ENCODE measurements at regions not wholly inside any gene's neighbourhood (a gene's known extent, or its start where the extent isn't known, plus 50 kb on each side); places are given as distances from the start of the nearest gene placed in this dataset.

GRCh38 chr6:147117580-147117979 is 86.6 kb upstream of the STXBP5 start:
- no peak overlapping the region for H3K4me3 ChIP-seq (ENCODE audit: low read length)
- H3K4me1 ChIP-seq (ENCODE audit: low read length): no peaks in the 10 kb centered on the region
- H3K4me2 ChIP-seq (ENCODE audit: low read depth, low read length): no peak overlapping the region
- H3K9me3 ChIP-seq (replicated peaks; ENCODE audit: insufficient read depth, low read length): no peaks in the 10 kb centered on the region
- H3K27me3 ChIP-seq (replicated peaks; ENCODE audit: insufficient read depth, low read length): no peaks in the 10 kb centered on the region
- no peaks in the 10 kb centered on the region for H4K20me1 ChIP-seq (ENCODE audit: insufficient read depth, low read length)
- H3K27ac ChIP-seq (ENCODE audit: low read length): no peak overlapping the region
- H2AFZ ChIP-seq (ENCODE audit: low read length): no peak overlapping the region
- H3K79me2 ChIP-seq (ENCODE audit: low read length): no peaks in the 10 kb centered on the region
- H3F3A ChIP-seq (ENCODE audit: insufficient read depth, low read length): no peaks in the 10 kb centered on the region
- H3K9ac ChIP-seq (ENCODE audit: low read length): no peak overlapping the region
- TF ChIP-seq EZH2phosphoT487 (IDR thresholded peaks at IDR 0.05; ENCODE audit: low read length): no peak
- TF ChIP-seq, protein P1, sequence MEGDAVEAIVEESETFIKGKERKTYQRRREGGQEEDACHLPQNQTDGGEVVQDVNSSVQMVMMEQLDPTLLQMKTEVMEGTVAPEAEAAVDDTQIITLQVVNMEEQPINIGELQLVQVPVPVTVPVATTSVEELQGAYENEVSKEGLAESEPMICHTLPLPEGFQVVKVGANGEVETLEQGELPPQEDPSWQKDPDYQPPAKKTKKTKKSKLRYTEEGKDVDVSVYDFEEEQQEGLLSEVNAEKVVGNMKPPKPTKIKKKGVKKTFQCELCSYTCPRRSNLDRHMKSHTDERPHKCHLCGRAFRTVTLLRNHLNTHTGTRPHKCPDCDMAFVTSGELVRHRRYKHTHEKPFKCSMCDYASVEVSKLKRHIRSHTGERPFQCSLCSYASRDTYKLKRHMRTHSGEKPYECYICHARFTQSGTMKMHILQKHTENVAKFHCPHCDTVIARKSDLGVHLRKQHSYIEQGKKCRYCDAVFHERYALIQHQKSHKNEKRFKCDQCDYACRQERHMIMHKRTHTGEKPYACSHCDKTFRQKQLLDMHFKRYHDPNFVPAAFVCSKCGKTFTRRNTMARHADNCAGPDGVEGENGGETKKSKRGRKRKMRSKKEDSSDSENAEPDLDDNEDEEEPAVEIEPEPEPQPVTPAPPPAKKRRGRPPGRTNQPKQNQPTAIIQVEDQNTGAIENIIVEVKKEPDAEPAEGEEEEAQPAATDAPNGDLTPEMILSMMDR (IDR thresholded peaks at IDR 0.05; ENCODE audit: low read length): no peak
- no peaks in the 10 kb centered on the region for H3K36me3 ChIP-seq (replicated peaks; ENCODE audit: insufficient read depth, low read length)
- DNase-seq: no peak
- H3K9me2 ChIP-seq (replicated peaks; ENCODE audit: insufficient read depth, low read length): no peaks in the 10 kb centered on the region

- H3K4me2 ChIP-seq (ENCODE audit: low read depth, low read length): no peak overlapping the region
- H3K79me2 ChIP-seq (ENCODE audit: low read length): no peaks in the 10 kb centered on the region
- H3F3A ChIP-seq (ENCODE audit: insufficient read depth, low read length): no peaks in the 10 kb centered on the region
- H4K20me1 ChIP-seq (ENCODE audit: insufficient read depth, low read length): no peaks in the 10 kb centered on the region
- H3K4me1 ChIP-seq (ENCODE audit: low read length): no peaks in the 10 kb centered on the region
- no peaks in the 10 kb centered on the region for H3K27me3 ChIP-seq (replicated peaks; ENCODE audit: insufficient read depth, low read length)
- no peak overlapping the region for H2AFZ ChIP-seq (ENCODE audit: low read length)
- TF ChIP-seq EZH2 (optimal IDR thresholded peaks at IDR 0.05; ENCODE audit: low read depth, low read length) (no peak), EZH2phosphoT487 (IDR thresholded peaks at IDR 0.05; ENCODE audit: low read length) (no peak)
- TF ChIP-seq, protein P1 (IDR thresholded peaks at IDR 0.05; ENCODE audit: low read length): no peak
- no peak overlapping the region for H3K9ac ChIP-seq (ENCODE audit: low read length)
- H3K4me3 ChIP-seq (ENCODE audit: low read length): no peak overlapping the region
- H3K9me3 ChIP-seq (replicated peaks; ENCODE audit: insufficient read depth, low read length): no peaks in the 10 kb centered on the region
- no peak overlapping the region for H3K27ac ChIP-seq (ENCODE audit: low read length)
- no peaks in the 10 kb centered on the region for H3K36me3 ChIP-seq (replicated peaks; ENCODE audit: insufficient read depth, low read length)
- no peaks in the 10 kb centered on the region for H3K9me2 ChIP-seq (replicated peaks; ENCODE audit: insufficient read depth, low read length)
- DNase-seq: no peak
Observed at GRCh38 chr6:147119310-147119709, 84.9 kb upstream of the STXBP5 start.

GRCh38 chr6:147122823-147123222 is 81.4 kb upstream of the STXBP5 start:
- DNase-seq: no peak
- H3K4me1 ChIP-seq (ENCODE audit: low read length): no peaks in the 10 kb centered on the region
- no peak overlapping the region for H3K9ac ChIP-seq (ENCODE audit: low read length)
- no peak overlapping the region for H3K27ac ChIP-seq (ENCODE audit: low read length)
- H3K27me3 ChIP-seq (replicated peaks; ENCODE audit: insufficient read depth, low read length): no peaks in the 10 kb centered on the region
- H3K4me3 ChIP-seq (ENCODE audit: low read length): no peak overlapping the region
- TF ChIP-seq, protein P1 (IDR thresholded peaks at IDR 0.05; ENCODE audit: low read length): no peak
- no peak for TF ChIP-seq EZH2phosphoT487 (IDR thresholded peaks at IDR 0.05; ENCODE audit: low read length)
- no peak for TF ChIP-seq EZH2 (optimal IDR thresholded peaks at IDR 0.05; ENCODE audit: low read depth, low read length)
- no peaks in the 10 kb centered on the region for H3K36me3 ChIP-seq (replicated peaks; ENCODE audit: insufficient read depth, low read length)
- H3F3A ChIP-seq (ENCODE audit: insufficient read depth, low read length): no peaks in the 10 kb centered on the region
- no peak overlapping the region for H3K4me2 ChIP-seq (ENCODE audit: low read depth, low read length)
- H4K20me1 ChIP-seq (ENCODE audit: insufficient read depth, low read length): no peaks in the 10 kb centered on the region
- H3K9me2 ChIP-seq (replicated peaks; ENCODE audit: insufficient read depth, low read length): no peaks in the 10 kb centered on the region
- H3K79me2 ChIP-seq (ENCODE audit: low read length): no peaks in the 10 kb centered on the region
- H3K9me3 ChIP-seq (replicated peaks; ENCODE audit: insufficient read depth, low read length): no peaks in the 10 kb centered on the region
- H2AFZ ChIP-seq (ENCODE audit: low read length): no peak overlapping the region

Measured in MM.1S (cell line).